ENCODE measurements at regions not wholly inside any gene's neighbourhood (a gene's known extent, or its start where the extent isn't known, plus 50 kb on each side); places are given as distances from the start of the nearest gene placed in this dataset.
"Not testable (repeated sequence)": the region's sequence is repeated elsewhere in the genome, so short reads cannot be mapped to it uniquely, and the experiment has no call there.

- DNase-seq (ENCODE audit: low spot score): no peak
Measured at GRCh38 chr20:24850176-24850575, 98.9 kb upstream of the CST7 start.

GRCh38 chr20:24851346-24852019 is 97.6 kb upstream of the CST7 start:
- H3K9me3 ChIP-seq: peaks cover 4 to 13% of the 10 kb centered on the region in 2 donors
- no peaks in the 10 kb centered on the region for H3K27me3 ChIP-seq
- no peak for TF ChIP-seq CTCF (IDR thresholded peaks at IDR 0.05)
- no peaks in the 10 kb centered on the region for H3K4me1 ChIP-seq
- no peaks in the 10 kb centered on the region for H3K36me3 ChIP-seq
- H3K27ac ChIP-seq: no peak overlapping the region
- no peak for DNase-seq (ENCODE audit: low spot score)
- no peak overlapping the region for H3K4me3 ChIP-seq

More at GRCh38 chr20:24850176-24850575, 98.9 kb upstream of the CST7 start:
- H3K9me3 ChIP-seq: peaks cover 4 to 24% of the 10 kb centered on the region in 2 donors
- H3K4me1 ChIP-seq: no peaks in the 10 kb centered on the region
- no peak for TF ChIP-seq CTCF (IDR thresholded peaks at IDR 0.05)
- H3K4me3 ChIP-seq: no peak overlapping the region
- H3K36me3 ChIP-seq: no peaks in the 10 kb centered on the region
- H3K27ac ChIP-seq: no peak overlapping the region
- no peaks in the 10 kb centered on the region for H3K27me3 ChIP-seq

- Histone ChIP-seq H3K4me3 (no peak overlapping the region), H3K4me1 (no peaks in the 10 kb centered on the region), H3K27me3 (no peaks in the 10 kb centered on the region), H3K27ac (no peak overlapping the region), H3K9me3 (peaks cover 4 to 13% of the 10 kb centered on the region in 2 donors), H3K36me3 (no peaks in the 10 kb centered on the region)
- no peak for TF ChIP-seq CTCF (IDR thresholded peaks at IDR 0.05)
- no peak for DNase-seq (ENCODE audit: low spot score)
Measured at GRCh38 chr20:24853916-24854315, 95.2 kb upstream of the CST7 start.

GRCh38 chr20:24855848-24856247 is 93.2 kb upstream of the CST7 start:
- H3K36me3 ChIP-seq: no peaks in the 10 kb centered on the region
- no peak overlapping the region for H3K27ac ChIP-seq
- DNase-seq (ENCODE audit: low spot score): no peak
- H3K27me3 ChIP-seq: no peaks in the 10 kb centered on the region
- no peak overlapping the region for H3K4me3 ChIP-seq
- peaks cover 4 to 13% of the 10 kb centered on the region in 2 donors for H3K9me3 ChIP-seq
- TF ChIP-seq CTCF (IDR thresholded peaks at IDR 0.05): no peak
- no peaks in the 10 kb centered on the region for H3K4me1 ChIP-seq

- H3K27ac ChIP-seq; DNase-seq (ENCODE audit: low spot score); H3K36me3 ChIP-seq; H3K4me3 ChIP-seq; H3K27me3 ChIP-seq; H3K4me1 ChIP-seq: not testable (repeated sequence)
- peaks cover 4 to 13% of the 10 kb centered on the region in 2 donors for H3K9me3 ChIP-seq
Measured at GRCh38 chr20:24858500-24858899, 90.6 kb upstream of the CST7 start.

GRCh38 chr20:24859539-24859938 is 89.5 kb upstream of the CST7 start:
- Histone ChIP-seq H3K4me3 (no peak overlapping the region), H3K9me3 (peaks cover 0 to 11% of the 10 kb centered on the region in 2 donors), H3K27me3 (no peaks in the 10 kb centered on the region), H3K36me3 (no peaks in the 10 kb centered on the region), H3K27ac (no peak overlapping the region), H3K4me1 (no peaks in the 10 kb centered on the region)
- TF ChIP-seq CTCF (IDR thresholded peaks at IDR 0.05): no peak
- no peak for DNase-seq (ENCODE audit: low spot score)

Measured in right atrium auricular region (tissue), 2 donors.